H1 (cell line): ENCODE measurements at regions not wholly inside any gene's neighbourhood (a gene's known extent, or its start where the extent isn't known, plus 50 kb on each side); places are given as distances from the start of the nearest gene placed in this dataset.

Source experiments
- CTCF ChIA-PET: fragments of 300-600 bp; sonication (Branson Sonifier 250); formaldehyde crosslinking; loops from one replicate; lab custom pipeline; 2021; ENCODE audit not compliant: partially characterized antibody; lab: Charles Lee
- POLR2A ChIA-PET: fragments of 300-600 bp; sonication (Branson Sonifier 250); formaldehyde crosslinking; loops from one replicate; lab custom pipeline; 2021; ENCODE audit warnings: inconsistent platforms; ENCODE audit not compliant: partially characterized antibody; lab: Charles Lee
- DNase-seq, 2 experiments: peaks; one replicate each; pipeline versions ENCODE4 v3.0.0 to v3.0.0-alpha.2; 2010 to 2022; ENCODE audit warnings: low spot score in 2 of 2, low read depth in 1 of 2, mixed read lengths in 1 of 2
- FAIRE-seq: peaks from 2 replicates; lab custom pipeline; 2011; peaks lifted over from hg19 to GRCh38; lab: Jason Lieb, UNC
- H2AFZ ChIP-seq: 2 replicates; pipeline ENCODE4 v1.8.1; 2012; ENCODE audit warnings: low read length, inconsistent platforms
- H2AK5ac ChIP-seq: 2 replicates; pipeline ENCODE4 v1.6.1; 2013; ENCODE audit warnings: low read depth, low read length
- H2BK120ac ChIP-seq: replicated peaks from 2 replicates; pipeline ENCODE3; 2013; ENCODE audit warnings: low read depth, low read length, inconsistent platforms
- H2BK12ac ChIP-seq: 2 replicates; pipeline ENCODE4 v1.6.1; 2013; ENCODE audit warnings: low read depth, low read length
- H2BK15ac ChIP-seq: 2 replicates; pipeline ENCODE4 v1.6.1; 2013; ENCODE audit warnings: low read length
- H2BK20ac ChIP-seq: 2 replicates; pipeline ENCODE4 v1.6.1; 2013; ENCODE audit warnings: low read length
- H2BK5ac ChIP-seq: 2 replicates; pipeline ENCODE4 v1.6.1; 2013; ENCODE audit warnings: low read depth, low read length
- H3K14ac ChIP-seq: 2 replicates; pipeline ENCODE4 v1.6.1; 2013; ENCODE audit warnings: inconsistent platforms; ENCODE audit not compliant: insufficient read length
- H3K18ac ChIP-seq: 2 replicates; pipeline ENCODE4 v1.6.1; 2013; ENCODE audit warnings: low read length; ENCODE audit errors: extremely low read depth
- H3K23ac ChIP-seq: 2 replicates; pipeline ENCODE4 v1.6.1; 2013; ENCODE audit warnings: inconsistent platforms; ENCODE audit not compliant: insufficient read length
- H3K23me2 ChIP-seq: 2 replicates; pipeline ENCODE4 v1.6.1; 2013; ENCODE audit warnings: low read depth, low read length
- H3K27ac ChIP-seq: 2 replicates; pipeline ENCODE4 v1.6.1; 2011; ENCODE audit warnings: low read depth, low read length, inconsistent platforms
- H3K27me3 ChIP-seq, 4 experiments: replicated peaks in 1 of 4; 1 replicate in 1 of 4; 2 replicates in 3 of 4; pipeline versions ENCODE4 v1.6.1 to v1.8.1; 2011 to 2013; ENCODE audit warnings: low read length in 3 of 4, mild to moderate bottlenecking in 3 of 4, inconsistent platforms in 2 of 4, mixed read lengths in 2 of 4, moderate library complexity in 1 of 4; ENCODE audit not compliant: control insufficient read depth in 3 of 4, insufficient read depth in 3 of 4; ENCODE audit errors: extremely low read depth in 1 of 4
- H3K36me3 ChIP-seq, 4 experiments: 2 replicates each; pipeline versions ENCODE4 v1.6.1 to v1.8.1; 2011 to 2013; ENCODE audit warnings: mild to moderate bottlenecking in 4 of 4, low read length in 3 of 4, moderate library complexity in 2 of 4, control low read depth in 1 of 4, inconsistent platforms in 1 of 4; ENCODE audit not compliant: insufficient read depth in 4 of 4, control insufficient read depth in 2 of 4
- H3K4ac ChIP-seq: replicated peaks from 2 replicates; pipeline ENCODE3; 2013; ENCODE audit warnings: low read length, low read depth, mixed read lengths, inconsistent platforms; ENCODE audit not compliant: insufficient read length
- H3K4me1 ChIP-seq, 4 experiments: replicated peaks in 1 of 4; 1 replicate in 1 of 4; 2 replicates in 3 of 4; pipeline versions ENCODE4 v1.6.1 to v1.8.1; 2011 to 2013; ENCODE audit warnings: low read length in 3 of 4, inconsistent platforms in 2 of 4, mixed read lengths in 1 of 4; ENCODE audit not compliant: insufficient read depth in 4 of 4, control insufficient read depth in 3 of 4
- H3K4me2 ChIP-seq, 2 experiments: 2 replicates each; pipeline versions ENCODE4 v1.6.1 to v1.8.1; 2011 to 2013; ENCODE audit warnings: low read depth in 2 of 2, low read length in 2 of 2, control low read depth in 1 of 2, inconsistent platforms in 1 of 2, mild to moderate bottlenecking in 1 of 2; ENCODE audit not compliant: insufficient read depth in 1 of 2
- H3K4me3 ChIP-seq, 4 experiments: fragments of 200-600, 300-600 bp in 1 of 4; sonication (generic), shearing (Covaris generic), sonication (Bioruptor Twin) in 1 of 4; 2 replicates each; pipeline versions ENCODE4 v1.5.1 to v1.8.1; 2011 to 2016; ENCODE audit warnings: low read length in 4 of 4, low read depth in 3 of 4, control low read depth in 2 of 4, inconsistent platforms in 2 of 4, mild to moderate bottlenecking in 2 of 4, mixed read lengths in 1 of 4, moderate library complexity in 1 of 4; ENCODE audit not compliant: insufficient read depth in 2 of 4; ENCODE audit errors: extremely low read depth in 1 of 4
- H3K56ac ChIP-seq: replicated peaks from 2 replicates; pipeline ENCODE3; 2013; ENCODE audit warnings: low read depth, mild to moderate bottlenecking, mixed read lengths, low read length, inconsistent platforms; ENCODE audit not compliant: insufficient read length
- H3K79me1 ChIP-seq: 2 replicates; pipeline ENCODE4 v1.6.1; 2013; ENCODE audit warnings: low read depth, low read length, control low read depth
- H3K79me2 ChIP-seq, 2 experiments: 2 replicates each; pipeline versions ENCODE4 v1.6.1 to v1.8.1; 2012 to 2013; ENCODE audit warnings: low read length in 2 of 2, mild to moderate bottlenecking in 2 of 2, inconsistent platforms in 1 of 2; ENCODE audit not compliant: insufficient read depth in 2 of 2, control insufficient read depth in 1 of 2
- H3K9ac ChIP-seq, 4 experiments: replicated peaks in 1 of 4; 1 replicate in 1 of 4; 2 replicates in 3 of 4; pipeline versions ENCODE4 v1.6.1 to v1.8.1; 2011 to 2013; ENCODE audit warnings: low read depth in 3 of 4, low read length in 3 of 4, control low read depth in 2 of 4, mild to moderate bottlenecking in 2 of 4, moderate library complexity in 2 of 4, inconsistent platforms in 1 of 4; ENCODE audit errors: extremely low read depth in 1 of 4
- H3K9me3 ChIP-seq, 2 experiments: 2 replicates each; pipeline versions ENCODE4 v1.6.1 to v1.8.1; 2012 to 2013; ENCODE audit warnings: mild to moderate bottlenecking in 2 of 2, moderate library complexity in 2 of 2, control low read depth in 1 of 2, inconsistent platforms in 1 of 2, low read depth in 1 of 2, low read length in 1 of 2, mixed read lengths in 1 of 2; ENCODE audit not compliant: insufficient read depth in 2 of 2
- H4K20me1 ChIP-seq, 2 experiments: replicated peaks in 1 of 2; 2 replicates each; pipeline versions ENCODE3 to v1.8.1; 2011 to 2013; ENCODE audit warnings: inconsistent platforms in 2 of 2, low read length in 2 of 2, mild to moderate bottlenecking in 1 of 2; ENCODE audit not compliant: insufficient read depth in 2 of 2, control insufficient read depth in 1 of 2
- H4K5ac ChIP-seq: 2 replicates; pipeline ENCODE4 v1.6.1; 2013; ENCODE audit warnings: low read length, low read depth, mixed read lengths, inconsistent platforms; ENCODE audit not compliant: insufficient read length
- H4K8ac ChIP-seq: 2 replicates; pipeline ENCODE4 v1.8.0; 2013; ENCODE audit warnings: mild to moderate bottlenecking, moderate library complexity, low read length, inconsistent platforms; ENCODE audit not compliant: insufficient read depth; ENCODE audit errors: extremely low read depth
- H4K91ac ChIP-seq: replicated peaks from 2 replicates; pipeline ENCODE3; 2013; ENCODE audit warnings: low read length, mixed read lengths, inconsistent platforms; ENCODE audit not compliant: insufficient read length
- CBX5 ChIP-seq: fragments of 300-800, 300-1000 bp; sonication (generic); IDR thresholded peaks from 2 replicates; pipeline ENCODE4 v1.7.1; 2016; ENCODE audit warnings: antibody characterized with exemption, low read length, low read depth
- CBX8 ChIP-seq: fragments of 300-800, 300-1000 bp; sonication (generic); IDR thresholded peaks from 2 replicates; pipeline ENCODE4 v1.7.1; 2016; ENCODE audit warnings: low read depth, low read length, borderline replicate concordance
- MAFK ChIP-seq: IDR thresholded peaks from 2 replicates; pipeline ENCODE4 v1.6.1; 2012; ENCODE audit warnings: low read depth, mild to moderate bottlenecking, improper control_type of control experiment, low read length
- RAD21 ChIP-seq, 2 experiments: IDR thresholded peaks in 1 of 2; conservative IDR thresholded peaks in 1 of 2; 2 replicates each; pipeline ENCODE4 v1.6.1; 2011; ENCODE audit warnings: low read depth in 2 of 2, low read length in 2 of 2, improper control_type of control experiment in 1 of 2, inconsistent platforms in 1 of 2, mild to moderate bottlenecking in 1 of 2, moderate library complexity in 1 of 2
- RBBP5 ChIP-seq: IDR thresholded peaks from 2 replicates; pipeline ENCODE4 v1.7.1; 2012; ENCODE audit warnings: low read depth, mild to moderate bottlenecking, inconsistent platforms, low read length, moderate library complexity, borderline replicate concordance
- SIRT6 ChIP-seq: IDR thresholded peaks from one replicate; pipeline ENCODE4 v1.7.1; 2012; ENCODE audit warnings: low read length, inconsistent platforms
- SP2 ChIP-seq: IDR thresholded peaks from 2 replicates; pipeline ENCODE4 v1.6.1; 2012; ENCODE audit warnings: mild to moderate bottlenecking, low read length, inconsistent platforms
- TAF1 ChIP-seq: IDR thresholded peaks from 2 replicates; pipeline ENCODE4 v1.6.1; 2011; ENCODE audit warnings: mild to moderate bottlenecking, low read depth, low read length
- WGBS, 2 experiments: shearing (Covaris generic) in 1 of 2; methylation state at CpG; one replicate each; pipeline versions ENCODE4 v1.1.6 to v1.1.7; 2013 to 2015; ENCODE audit warnings: low lambda C conversion rate in 2 of 2, mixed read lengths in 2 of 2, inconsistent platforms in 1 of 2, low coverage in 1 of 2, missing lambda C conversion rate in 1 of 2; ENCODE audit not compliant: insufficient replicate concordance in 2 of 2, insufficient coverage in 1 of 2, insufficient read length in 1 of 2; ENCODE audit errors: extremely low coverage in 1 of 2, missing lambda C conversion rate in 1 of 2; 5-methylcytosine and 5-hydroxymethylcytosine counted together
- TF ChIP-seq, protein P1 (sequence below), 3 experiments: IDR thresholded peaks; 1 replicate in 2 of 3; 2 replicates in 1 of 3; pipeline versions ENCODE4 v1.5.1 to v1.6.1; 2011; ENCODE audit warnings: low read length in 3 of 3, mild to moderate bottlenecking in 3 of 3, inconsistent platforms in 2 of 3, low read depth in 1 of 3, moderate library complexity in 1 of 3; ENCODE audit not compliant: insufficient read depth in 1 of 3; ENCODE audit errors: control extremely low read depth in 1 of 3
- TF ChIP-seq, protein P2 (sequence below): IDR thresholded peaks from 2 replicates; pipeline ENCODE4 v1.6.1; 2011; ENCODE audit warnings: low read depth, mild to moderate bottlenecking, low read length; ENCODE audit not compliant: insufficient read depth
- TF ChIP-seq, protein P3 (sequence below): IDR thresholded peaks from 2 replicates; pipeline ENCODE4 v1.6.1; 2012; ENCODE audit warnings: inconsistent platforms

DNA sequence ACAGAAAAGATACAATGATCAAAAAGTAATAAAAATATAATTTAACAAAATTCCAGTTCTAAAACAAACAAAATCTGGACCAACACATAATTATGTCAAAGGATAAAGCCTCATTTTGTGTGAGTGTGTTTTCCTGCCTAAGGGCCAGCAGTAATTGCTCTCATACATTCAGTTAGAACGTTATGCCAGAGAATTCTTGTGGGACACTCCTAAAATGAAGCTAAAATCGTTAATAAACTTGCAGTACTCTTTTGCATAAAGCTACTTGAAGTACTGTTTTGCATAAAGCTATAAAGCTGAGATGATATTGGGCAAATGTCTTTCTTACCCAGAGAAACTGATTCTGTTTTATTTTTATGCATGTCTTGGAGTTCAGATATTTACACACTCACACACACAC is 1072.3 kb downstream of the MAT2B start:
- no peak overlapping the region for H4K91ac ChIP-seq
- no peaks in the 10 kb centered on the region for H3K79me1 ChIP-seq
- no peaks in the 10 kb centered on the region for H4K20me1 ChIP-seq
- DNase-seq, result no peak
- ChIA-PET POLR2A (no interaction called here), CTCF (interaction anchor here (1.0 to 1.1 kb wide), 2 partner anchors 7 to 10 kb away, joined by 3 read pairs; no protein-coding TSS in a partner anchor)
- no peak overlapping the region for H3K14ac ChIP-seq
- H3K9ac ChIP-seq, result no peak overlapping the region
- H2BK120ac ChIP-seq, result no peak overlapping the region
- no peaks in the 10 kb centered on the region for H3K23me2 ChIP-seq
- no peaks in the 10 kb centered on the region for H3K9me3 ChIP-seq
- no peaks in the 10 kb centered on the region for H3K27me3 ChIP-seq
- no peak overlapping the region for H3K4ac ChIP-seq
- no peak overlapping the region for H3K4me3 ChIP-seq
- no peak overlapping the region for H3K4me2 ChIP-seq
- H2AFZ ChIP-seq, result no peak overlapping the region
- H2BK5ac ChIP-seq, result no peak overlapping the region
- no peak overlapping the region for H2AK5ac ChIP-seq
- no peak overlapping the region for H3K56ac ChIP-seq
- H4K8ac ChIP-seq, result no peak overlapping the region
- H3K36me3 ChIP-seq, result no peaks in the 10 kb centered on the region
- no peak overlapping the region for H2BK20ac ChIP-seq
- no peak for FAIRE-seq
- H4K5ac ChIP-seq, result no peak overlapping the region
- no peak overlapping the region for H3K27ac ChIP-seq
- H3K23ac ChIP-seq, result no peak overlapping the region
- no peaks in the 10 kb centered on the region for H3K79me2 ChIP-seq
- H3K18ac ChIP-seq, result no peak overlapping the region
- no peak overlapping the region for H2BK12ac ChIP-seq
- WGBS, 2 experiments, result 89% methylated on average over 2 of the region's 2 CpGs; no CpG with 5 or more reads in 1 of the 2 experiments
- H2BK15ac ChIP-seq, result no peak overlapping the region
- H3K4me1 ChIP-seq, result no peaks in the 10 kb centered on the region
- TF ChIP-seq RAD21 (IDR thresholded peaks at IDR 0.05 in 1 of 2, conservative IDR thresholded peaks at IDR 0.05 in 1 of 2; ENCODE audit: low read depth in 2 of 2, low read length in 2 of 2), result no peak
- no peak for TF ChIP-seq SIRT6
- TF ChIP-seq, protein P1, sequence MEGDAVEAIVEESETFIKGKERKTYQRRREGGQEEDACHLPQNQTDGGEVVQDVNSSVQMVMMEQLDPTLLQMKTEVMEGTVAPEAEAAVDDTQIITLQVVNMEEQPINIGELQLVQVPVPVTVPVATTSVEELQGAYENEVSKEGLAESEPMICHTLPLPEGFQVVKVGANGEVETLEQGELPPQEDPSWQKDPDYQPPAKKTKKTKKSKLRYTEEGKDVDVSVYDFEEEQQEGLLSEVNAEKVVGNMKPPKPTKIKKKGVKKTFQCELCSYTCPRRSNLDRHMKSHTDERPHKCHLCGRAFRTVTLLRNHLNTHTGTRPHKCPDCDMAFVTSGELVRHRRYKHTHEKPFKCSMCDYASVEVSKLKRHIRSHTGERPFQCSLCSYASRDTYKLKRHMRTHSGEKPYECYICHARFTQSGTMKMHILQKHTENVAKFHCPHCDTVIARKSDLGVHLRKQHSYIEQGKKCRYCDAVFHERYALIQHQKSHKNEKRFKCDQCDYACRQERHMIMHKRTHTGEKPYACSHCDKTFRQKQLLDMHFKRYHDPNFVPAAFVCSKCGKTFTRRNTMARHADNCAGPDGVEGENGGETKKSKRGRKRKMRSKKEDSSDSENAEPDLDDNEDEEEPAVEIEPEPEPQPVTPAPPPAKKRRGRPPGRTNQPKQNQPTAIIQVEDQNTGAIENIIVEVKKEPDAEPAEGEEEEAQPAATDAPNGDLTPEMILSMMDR (IDR thresholded peaks at IDR 0.05; ENCODE audit: control extremely low read depth in 1 of 3, insufficient read depth in 1 of 3, low read depth in 1 of 3, low read length in 3 of 3), result no peak
- TF ChIP-seq RBBP5, result no peak
- TF ChIP-seq SP2, result no peak
- TF ChIP-seq CBX8, result no peak
- TF ChIP-seq MAFK, result no peak
- no peak for TF ChIP-seq TAF1
- TF ChIP-seq, protein P2, sequence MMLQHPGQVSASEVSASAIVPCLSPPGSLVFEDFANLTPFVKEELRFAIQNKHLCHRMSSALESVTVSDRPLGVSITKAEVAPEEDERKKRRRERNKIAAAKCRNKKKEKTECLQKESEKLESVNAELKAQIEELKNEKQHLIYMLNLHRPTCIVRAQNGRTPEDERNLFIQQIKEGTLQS, result no peak
- TF ChIP-seq, protein P3, sequence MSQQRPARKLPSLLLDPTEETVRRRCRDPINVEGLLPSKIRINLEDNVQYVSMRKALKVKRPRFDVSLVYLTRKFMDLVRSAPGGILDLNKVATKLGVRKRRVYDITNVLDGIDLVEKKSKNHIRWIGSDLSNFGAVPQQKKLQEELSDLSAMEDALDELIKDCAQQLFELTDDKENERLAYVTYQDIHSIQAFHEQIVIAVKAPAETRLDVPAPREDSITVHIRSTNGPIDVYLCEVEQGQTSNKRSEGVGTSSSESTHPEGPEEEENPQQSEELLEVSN, result no peak
- TF ChIP-seq CBX5, result no peak
